ENCODE measurements at regions not wholly inside any gene's neighbourhood (a gene's known extent, or its start where the extent isn't known, plus 50 kb on each side); places are given as distances from the start of the nearest gene placed in this dataset.

- H3K4me3 Mint-ChIP-seq = no peak overlapping the region
- ATAC-seq = no peak
- Histone ChIP-seq H3K9me2 (ENCODE audit: insufficient read depth) (no peaks in the 10 kb centered on the region), H3K79me2 (replicated peaks; ENCODE audit: insufficient read depth) (no peaks in the 10 kb centered on the region), H4K20me1 (replicated peaks; ENCODE audit: insufficient read depth) (no peaks in the 10 kb centered on the region), H2AFZ (no peak overlapping the region), H3K27ac (ENCODE audit: low read depth) (no peak overlapping the region), H3F3A (replicated peaks; ENCODE audit: low read depth) (no peaks in the 10 kb centered on the region), H3K27me3 (ENCODE audit: insufficient read depth) (no peaks in the 10 kb centered on the region), H3K4me2 (no peak overlapping the region), H3K4me1 (ENCODE audit: insufficient read depth) (no peaks in the 10 kb centered on the region), H3K36me3 (ENCODE audit: insufficient read depth) (no peaks in the 10 kb centered on the region), H3K4me3 (no peak overlapping the region)
- DNase-seq (ENCODE audit: low spot score) = no peak
- TF ChIP-seq ETS1 (IDR thresholded peaks at IDR 0.05) (no peak), CREB1 (CRISPR knock-in tag; IDR thresholded peaks at IDR 0.05; ENCODE audit: low read depth) (no peak), ZNF331 (CRISPR knock-in tag; IDR thresholded peaks at IDR 0.05; ENCODE audit: low read depth) (no peak), CTCF (conservative IDR thresholded peaks at IDR 0.05; ENCODE audit: low read depth in 2 of 2) (no peak), EZH2phosphoT487 (IDR thresholded peaks at IDR 0.05; ENCODE audit: unreplicated experiment) (no peak), EZH2 (IDR thresholded peaks at IDR 0.05; ENCODE audit: low read depth, unreplicated experiment) (no peak)
- H3K36me3 Mint-ChIP-seq (ENCODE audit: low read depth) = no peaks in the 10 kb centered on the region
- H3K9me3 Mint-ChIP-seq = no peaks in the 10 kb centered on the region
- peaks cover 6% of the 10 kb centered on the region for H3K27me3 Mint-ChIP-seq (ENCODE audit: insufficient read depth, low read depth, poor library complexity)
- no peak overlapping the region for H3K27ac Mint-ChIP-seq
- H3K4me1 Mint-ChIP-seq = no peaks in the 10 kb centered on the region
These were observed 72.2 kb upstream of the RALGPS2 start for GRCh38 chr1:178652506-178653490.

- Mint-ChIP-seq H3K27ac (no peak overlapping the region), H3K4me1 (no peaks in the 10 kb centered on the region), H3K4me3 (no peak overlapping the region), H3K27me3 (ENCODE audit: insufficient read depth, low read depth, poor library complexity) (peaks cover 2% of the 10 kb centered on the region), H3K9me3 (no peaks in the 10 kb centered on the region), H3K36me3 (ENCODE audit: low read depth) (no peaks in the 10 kb centered on the region)
- Histone ChIP-seq H2AFZ (no peak overlapping the region), H3K27ac (ENCODE audit: low read depth) (no peak overlapping the region), H3K27me3 (ENCODE audit: insufficient read depth) (no peaks in the 10 kb centered on the region), H3K4me1 (ENCODE audit: insufficient read depth) (no peaks in the 10 kb centered on the region), H3K4me2 (no peak overlapping the region), H3K36me3 (ENCODE audit: insufficient read depth) (no peaks in the 10 kb centered on the region), H3F3A (replicated peaks; ENCODE audit: low read depth) (no peaks in the 10 kb centered on the region), H3K9me2 (ENCODE audit: insufficient read depth) (0 out of 2 replicates have a peak, but pooled peaks cover 7% of the 10 kb centered on the region), H3K79me2 (replicated peaks; ENCODE audit: insufficient read depth) (no peaks in the 10 kb centered on the region), H3K4me3 (no peak overlapping the region), H4K20me1 (replicated peaks; ENCODE audit: insufficient read depth) (no peaks in the 10 kb centered on the region)
- ATAC-seq = no peak
- TF ChIP-seq NANOG (IDR thresholded peaks at IDR 0.05; ENCODE audit: borderline replicate concordance) = no peak
- TF ChIP-seq ETS1 (IDR thresholded peaks at IDR 0.05) = no peak
- TF ChIP-seq ZNF331 (CRISPR knock-in tag; IDR thresholded peaks at IDR 0.05; ENCODE audit: low read depth) = no peak
- TF ChIP-seq POLR2AphosphoS5 (IDR thresholded peaks at IDR 0.05; ENCODE audit: low read depth) = no peak
- TF ChIP-seq STAT1 (IDR thresholded peaks at IDR 0.05; ENCODE audit: unreplicated experiment) = no peak
- TF ChIP-seq, protein P1, sequence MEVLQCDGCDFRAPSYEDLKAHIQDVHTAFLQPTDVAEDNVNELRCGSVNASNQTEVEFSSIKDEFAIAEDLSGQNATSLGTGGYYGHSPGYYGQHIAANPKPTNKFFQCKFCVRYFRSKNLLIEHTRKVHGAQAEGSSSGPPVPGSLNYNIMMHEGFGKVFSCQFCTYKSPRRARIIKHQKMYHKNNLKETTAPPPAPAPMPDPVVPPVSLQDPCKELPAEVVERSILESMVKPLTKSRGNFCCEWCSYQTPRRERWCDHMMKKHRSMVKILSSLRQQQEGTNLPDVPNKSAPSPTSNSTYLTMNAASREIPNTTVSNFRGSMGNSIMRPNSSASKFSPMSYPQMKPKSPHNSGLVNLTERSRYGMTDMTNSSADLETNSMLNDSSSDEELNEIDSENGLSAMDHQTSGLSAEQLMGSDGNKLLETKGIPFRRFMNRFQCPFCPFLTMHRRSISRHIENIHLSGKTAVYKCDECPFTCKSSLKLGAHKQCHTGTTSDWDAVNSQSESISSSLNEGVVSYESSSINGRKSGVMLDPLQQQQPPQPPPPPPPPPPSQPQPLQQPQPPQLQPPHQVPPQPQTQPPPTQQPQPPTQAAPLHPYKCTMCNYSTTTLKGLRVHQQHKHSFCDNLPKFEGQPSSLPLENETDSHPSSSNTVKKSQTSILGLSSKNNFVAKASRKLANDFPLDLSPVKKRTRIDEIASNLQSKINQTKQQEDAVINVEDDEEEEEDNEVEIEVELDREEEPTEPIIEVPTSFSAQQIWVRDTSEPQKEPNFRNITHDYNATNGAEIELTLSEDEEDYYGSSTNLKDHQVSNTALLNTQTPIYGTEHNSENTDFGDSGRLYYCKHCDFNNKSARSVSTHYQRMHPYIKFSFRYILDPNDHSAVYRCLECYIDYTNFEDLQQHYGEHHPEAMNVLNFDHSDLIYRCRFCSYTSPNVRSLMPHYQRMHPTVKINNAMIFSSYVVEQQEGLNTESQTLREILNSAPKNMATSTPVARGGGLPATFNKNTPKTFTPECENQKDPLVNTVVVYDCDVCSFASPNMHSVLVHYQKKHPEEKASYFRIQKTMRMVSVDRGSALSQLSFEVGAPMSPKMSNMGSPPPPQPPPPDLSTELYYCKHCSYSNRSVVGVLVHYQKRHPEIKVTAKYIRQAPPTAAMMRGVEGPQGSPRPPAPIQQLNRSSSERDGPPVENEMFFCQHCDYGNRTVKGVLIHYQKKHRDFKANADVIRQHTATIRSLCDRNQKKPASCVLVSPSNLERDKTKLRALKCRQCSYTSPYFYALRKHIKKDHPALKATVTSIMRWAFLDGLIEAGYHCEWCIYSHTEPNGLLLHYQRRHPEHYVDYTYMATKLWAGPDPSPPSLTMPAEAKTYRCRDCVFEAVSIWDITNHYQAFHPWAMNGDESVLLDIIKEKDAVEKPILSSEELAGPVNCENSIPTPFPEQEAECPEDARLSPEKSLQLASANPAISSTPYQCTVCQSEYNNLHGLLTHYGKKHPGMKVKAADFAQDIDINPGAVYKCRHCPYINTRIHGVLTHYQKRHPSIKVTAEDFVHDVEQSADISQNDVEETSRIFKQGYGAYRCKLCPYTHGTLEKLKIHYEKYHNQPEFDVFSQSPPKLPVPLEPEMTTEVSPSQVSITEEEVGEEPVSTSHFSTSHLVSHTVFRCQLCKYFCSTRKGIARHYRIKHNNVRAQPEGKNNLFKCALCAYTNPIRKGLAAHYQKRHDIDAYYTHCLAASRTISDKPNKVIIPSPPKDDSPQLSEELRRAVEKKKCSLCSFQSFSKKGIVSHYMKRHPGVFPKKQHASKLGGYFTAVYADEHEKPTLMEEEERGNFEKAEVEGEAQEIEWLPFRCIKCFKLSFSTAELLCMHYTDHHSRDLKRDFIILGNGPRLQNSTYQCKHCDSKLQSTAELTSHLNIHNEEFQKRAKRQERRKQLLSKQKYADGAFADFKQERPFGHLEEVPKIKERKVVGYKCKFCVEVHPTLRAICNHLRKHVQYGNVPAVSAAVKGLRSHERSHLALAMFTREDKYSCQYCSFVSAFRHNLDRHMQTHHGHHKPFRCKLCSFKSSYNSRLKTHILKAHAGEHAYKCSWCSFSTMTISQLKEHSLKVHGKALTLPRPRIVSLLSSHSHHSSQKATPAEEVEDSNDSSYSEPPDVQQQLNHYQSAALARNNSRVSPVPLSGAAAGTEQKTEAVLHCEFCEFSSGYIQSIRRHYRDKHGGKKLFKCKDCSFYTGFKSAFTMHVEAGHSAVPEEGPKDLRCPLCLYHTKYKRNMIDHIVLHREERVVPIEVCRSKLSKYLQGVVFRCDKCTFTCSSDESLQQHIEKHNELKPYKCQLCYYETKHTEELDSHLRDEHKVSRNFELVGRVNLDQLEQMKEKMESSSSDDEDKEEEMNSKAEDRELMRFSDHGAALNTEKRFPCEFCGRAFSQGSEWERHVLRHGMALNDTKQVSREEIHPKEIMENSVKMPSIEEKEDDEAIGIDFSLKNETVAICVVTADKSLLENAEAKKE (CRISPR knock-in tag; IDR thresholded peaks at IDR 0.05) = no peak
- no peak for DNase-seq (ENCODE audit: low spot score)
These were observed 65.2 kb upstream of the RALGPS2 start for GRCh38 chr1:178659789-178660208.
